ENCODE measurements at regions not wholly inside any gene's neighbourhood (a gene's known extent, or its start where the extent isn't known, plus 50 kb on each side); places are given as distances from the start of the nearest gene placed in this dataset.

DNA sequence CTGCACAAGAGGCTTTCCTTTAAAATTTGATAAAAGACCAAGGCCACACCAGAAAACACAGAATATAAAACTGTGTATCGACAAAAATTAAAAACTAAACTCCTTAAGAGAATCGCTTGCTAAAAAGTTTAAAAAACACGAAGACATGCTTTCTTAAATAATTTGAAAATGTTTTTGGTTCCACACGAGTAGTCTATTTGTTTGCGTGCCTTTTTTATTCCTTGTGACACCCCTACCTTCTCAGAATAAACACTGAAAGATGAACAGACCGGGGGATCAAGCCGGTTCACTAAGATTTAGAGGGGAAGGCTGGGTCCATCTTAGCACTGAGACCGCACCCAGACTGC is 256.4 kb upstream of the STARD13 start:
- TF ChIP-seq, protein P1, sequence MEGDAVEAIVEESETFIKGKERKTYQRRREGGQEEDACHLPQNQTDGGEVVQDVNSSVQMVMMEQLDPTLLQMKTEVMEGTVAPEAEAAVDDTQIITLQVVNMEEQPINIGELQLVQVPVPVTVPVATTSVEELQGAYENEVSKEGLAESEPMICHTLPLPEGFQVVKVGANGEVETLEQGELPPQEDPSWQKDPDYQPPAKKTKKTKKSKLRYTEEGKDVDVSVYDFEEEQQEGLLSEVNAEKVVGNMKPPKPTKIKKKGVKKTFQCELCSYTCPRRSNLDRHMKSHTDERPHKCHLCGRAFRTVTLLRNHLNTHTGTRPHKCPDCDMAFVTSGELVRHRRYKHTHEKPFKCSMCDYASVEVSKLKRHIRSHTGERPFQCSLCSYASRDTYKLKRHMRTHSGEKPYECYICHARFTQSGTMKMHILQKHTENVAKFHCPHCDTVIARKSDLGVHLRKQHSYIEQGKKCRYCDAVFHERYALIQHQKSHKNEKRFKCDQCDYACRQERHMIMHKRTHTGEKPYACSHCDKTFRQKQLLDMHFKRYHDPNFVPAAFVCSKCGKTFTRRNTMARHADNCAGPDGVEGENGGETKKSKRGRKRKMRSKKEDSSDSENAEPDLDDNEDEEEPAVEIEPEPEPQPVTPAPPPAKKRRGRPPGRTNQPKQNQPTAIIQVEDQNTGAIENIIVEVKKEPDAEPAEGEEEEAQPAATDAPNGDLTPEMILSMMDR (IDR thresholded peaks at IDR 0.05; ENCODE audit: low read length) = no peak
- TF ChIP-seq EZH2phosphoT487 (IDR thresholded peaks at IDR 0.05; ENCODE audit: low read length) (no peak), EZH2 (optimal IDR thresholded peaks at IDR 0.05; ENCODE audit: low read depth, low read length) (no peak)
